NCI-H526 (cell line): ENCODE measurements at regions not wholly inside any gene's neighbourhood (a gene's known extent, or its start where the extent isn't known, plus 50 kb on each side); places are given as distances from the start of the nearest gene placed in this dataset.
A peak's percentile ranks its signal among the peaks of the same experiment; 100 is the strongest.

ENCODE experiments used
- DNase-seq, 2 experiments: peaks; one replicate each; lab custom pipeline; 2025; lab: John Stamatoyannopoulos, UW

DNA sequence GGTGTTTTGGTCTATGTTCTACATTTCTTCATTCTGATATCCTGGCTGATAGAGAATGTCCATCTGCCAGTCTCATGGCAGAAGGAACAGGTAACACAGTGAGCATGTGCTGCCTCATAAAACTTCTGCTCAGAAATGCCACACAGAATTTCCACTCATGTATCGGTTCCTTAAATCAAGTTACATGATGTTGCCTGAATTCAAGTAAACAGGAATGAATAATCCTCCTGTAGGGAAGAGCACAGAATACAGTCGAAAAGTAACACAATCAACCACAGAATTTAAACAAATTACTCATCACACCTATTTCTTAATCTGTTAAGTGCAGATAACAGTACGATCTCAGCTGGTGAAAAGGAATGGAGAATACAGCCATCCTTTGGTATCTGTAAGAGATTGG, 74.7 kb downstream of the FAM217A start:
- peak in 1 of 2 experiments; percentile 60 for DNase-seq

DNA sequence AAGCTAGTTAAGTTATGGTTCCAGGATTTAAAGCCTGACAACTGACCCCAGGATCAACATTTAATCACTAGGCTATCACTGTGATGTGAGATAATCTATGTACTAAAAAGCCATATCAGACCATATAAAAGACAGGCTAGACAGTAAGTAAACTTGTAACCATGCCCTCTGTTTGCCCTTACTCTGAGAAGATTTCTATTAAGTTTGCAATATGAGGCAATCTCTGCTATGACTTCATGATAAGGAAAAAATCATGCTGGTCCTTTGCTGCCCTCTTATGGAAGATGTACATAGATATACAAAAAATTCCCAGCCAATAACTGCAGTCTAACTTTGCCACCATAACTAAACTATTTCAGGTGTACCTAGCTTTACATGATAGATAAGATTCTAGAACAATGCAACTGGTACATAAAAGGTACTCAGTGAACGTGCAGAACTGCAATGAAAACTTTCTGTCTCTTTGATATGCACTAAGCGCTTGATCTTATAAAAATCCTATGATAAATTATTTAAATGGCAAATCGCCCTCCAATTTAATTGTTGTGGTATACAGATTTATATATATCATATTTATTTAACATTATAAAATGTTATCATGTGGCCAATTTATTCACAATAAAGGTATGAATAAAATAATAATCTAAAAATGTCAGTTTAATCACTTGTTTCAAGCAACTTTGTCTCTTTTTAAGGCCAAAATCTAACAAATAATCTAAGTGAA, 70.5 kb downstream of the FAM217A start:
- DNase-seq = peak; percentile 27 to 69

DNA sequence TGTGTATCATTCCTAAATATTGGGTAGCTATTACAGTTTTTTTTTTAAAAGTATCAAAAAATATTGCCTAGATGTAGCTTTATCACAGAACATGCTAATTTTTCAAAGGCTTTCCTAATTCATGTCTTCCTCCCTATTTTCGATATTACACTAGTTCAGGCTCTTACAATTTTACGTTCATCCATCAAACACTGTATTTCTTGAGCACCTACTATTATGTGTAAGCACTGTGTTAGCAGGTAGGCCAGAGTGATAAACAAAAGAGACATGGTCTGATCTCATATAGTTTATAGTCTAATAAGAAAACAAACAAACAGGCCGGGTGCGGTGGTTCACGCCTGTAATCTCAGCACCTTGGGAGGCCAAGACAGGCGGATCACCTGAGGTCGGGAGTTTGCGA, 69.5 kb downstream of the FAM217A start:
- no peak for DNase-seq

DNA sequence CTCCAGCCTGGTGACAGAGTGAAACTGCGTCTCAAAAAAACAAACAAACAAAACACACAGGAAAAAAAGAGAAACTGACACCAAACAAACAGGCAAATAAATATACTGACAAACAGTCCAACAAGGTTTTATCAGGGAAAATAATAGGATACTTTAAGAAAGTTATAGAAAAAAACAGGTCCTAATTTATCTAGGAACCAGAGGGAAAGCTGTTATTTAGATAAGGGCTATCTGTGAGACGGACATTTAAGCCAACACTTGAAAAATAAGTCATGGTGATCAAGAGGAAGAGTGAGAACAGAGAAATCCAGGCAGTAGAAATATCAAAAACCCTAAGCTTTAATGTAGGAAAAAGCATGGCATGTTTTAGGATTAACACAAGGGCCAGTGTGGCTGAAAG, 68.9 kb downstream of the FAM217A start:
- DNase-seq = no peak

DNA sequence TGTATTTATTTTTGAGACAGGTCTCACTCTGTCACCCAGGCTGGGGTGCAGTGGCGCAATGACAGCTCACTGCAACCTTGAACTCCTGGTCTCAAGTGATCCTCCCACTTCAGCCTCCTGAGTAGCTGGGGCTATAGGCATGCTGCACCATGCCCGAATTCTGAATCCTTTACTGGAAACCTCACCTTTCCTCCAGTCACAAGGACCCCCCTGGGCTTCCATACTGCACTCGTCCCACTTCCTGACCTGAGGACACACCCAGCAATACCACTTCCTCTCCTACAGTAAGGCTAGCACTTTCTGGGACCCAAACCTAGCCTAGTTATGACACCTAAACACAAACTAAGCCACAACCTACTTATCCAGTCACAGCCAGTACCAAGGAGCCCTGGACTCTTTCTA, 68.2 kb downstream of the FAM217A start:
- no peak for DNase-seq

DNA sequence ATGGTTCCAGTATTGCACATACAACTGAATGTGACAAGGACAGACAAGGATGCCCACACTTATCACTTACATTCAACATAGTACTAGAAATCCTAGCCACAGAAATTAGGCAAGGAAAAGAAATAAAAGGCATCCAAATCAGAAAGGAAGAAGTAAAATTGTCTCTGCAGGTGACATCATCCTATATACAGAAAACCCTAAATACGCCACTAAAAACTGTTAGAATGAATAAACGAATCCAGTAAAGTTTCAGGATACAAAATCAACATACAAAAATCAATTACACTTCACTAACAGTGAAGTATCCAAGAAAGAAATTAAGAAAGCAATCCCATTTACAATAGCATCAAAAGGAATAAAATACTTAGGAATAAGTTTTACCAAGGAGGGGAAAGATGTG, 66.1 kb downstream of the FAM217A start:
- no peak for DNase-seq

DNA sequence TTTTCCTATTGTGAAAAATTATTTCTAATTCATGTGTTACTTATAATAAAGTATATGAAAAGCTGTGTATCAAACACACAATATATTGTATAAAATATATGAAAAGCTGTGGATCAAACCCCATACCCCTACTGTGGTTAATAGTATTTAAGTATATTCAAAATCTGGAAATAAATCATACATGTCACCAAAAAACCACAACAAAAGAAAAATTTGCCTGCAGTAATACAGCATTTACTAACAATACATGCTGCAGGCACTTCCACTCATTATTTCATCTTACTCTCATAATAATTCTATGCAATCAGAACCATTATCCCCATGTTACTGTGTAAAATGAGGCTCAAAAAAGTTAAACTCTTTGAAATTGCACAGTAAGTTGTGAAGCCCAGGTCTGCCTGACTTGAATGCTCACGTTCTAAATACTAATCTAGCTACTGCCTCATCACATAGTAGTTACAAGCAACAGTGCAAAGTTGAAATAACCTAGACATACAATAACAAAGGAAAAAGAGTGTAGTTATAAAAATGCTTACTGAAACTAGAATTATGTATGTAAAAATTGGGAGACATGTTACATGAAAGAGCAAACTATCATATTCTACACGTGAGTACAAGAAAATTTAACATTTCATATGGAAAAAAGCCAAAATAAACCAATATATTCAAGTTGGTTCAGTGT, 61.7 kb downstream of the FAM217A start:
- DNase-seq = peak in 1 of 2 experiments; percentile 24

DNA sequence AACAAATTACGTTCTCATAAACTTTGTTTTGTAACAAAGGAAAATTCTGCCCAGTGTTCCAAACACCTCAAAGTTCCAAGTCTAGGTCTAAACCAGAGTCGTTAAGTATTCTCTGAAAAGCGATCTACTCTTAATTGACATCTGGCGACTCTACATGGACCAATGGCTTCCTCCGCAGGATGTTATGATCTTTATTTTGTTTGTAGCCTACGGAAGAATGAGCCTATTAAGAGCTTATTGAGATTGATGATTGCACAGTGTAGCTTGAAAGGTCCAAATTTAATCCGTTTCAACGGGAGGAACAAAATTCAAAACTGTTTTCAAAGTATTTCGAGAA, 61.1 kb downstream of the FAM217A start:
- DNase-seq = peak; percentile 72

DNA sequence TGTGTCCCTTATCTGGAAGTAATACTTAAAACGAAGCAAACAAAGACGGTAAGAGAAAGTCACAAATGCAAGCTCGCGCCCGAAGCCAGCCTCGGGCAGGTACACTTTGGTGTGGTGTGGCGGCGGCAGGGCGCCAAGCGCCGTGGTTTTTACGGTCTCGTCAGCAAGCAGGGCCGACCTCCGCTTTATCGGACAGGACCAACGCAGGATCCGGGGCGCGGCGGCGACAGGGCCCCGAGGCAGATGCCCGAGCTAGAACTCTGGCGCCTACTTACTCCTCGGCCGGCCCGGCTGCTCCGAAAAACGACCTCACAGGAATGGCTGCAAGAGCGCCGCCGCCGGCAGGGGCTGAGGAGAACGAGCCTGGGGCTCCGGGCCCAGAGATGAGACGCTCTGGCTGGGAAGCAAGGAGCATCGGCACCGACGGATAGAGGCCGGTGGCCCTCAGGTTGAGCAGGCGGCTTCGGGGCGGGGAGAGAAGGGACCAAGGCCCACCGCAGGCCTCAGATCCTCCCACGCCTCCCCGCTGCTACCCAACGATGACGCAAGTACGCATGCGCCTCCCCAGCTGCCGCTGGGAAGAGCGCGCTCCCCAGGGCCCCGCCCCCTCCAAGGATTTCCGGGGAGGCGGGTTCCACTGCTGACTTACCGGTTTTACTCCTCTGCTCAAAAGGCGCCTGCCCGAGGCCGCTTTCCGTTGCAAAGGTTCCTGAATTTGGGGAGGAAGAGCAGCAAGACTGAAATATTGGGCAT, 60.6 kb downstream of the FAM217A start:
- DNase-seq = peak; percentile 95 to 98
